Uterus (tissue), 3 donors: ENCODE measurements at regions not wholly inside any gene's neighbourhood (a gene's known extent, or its start where the extent isn't known, plus 50 kb on each side); places are given as distances from the start of the nearest gene placed in this dataset.
"Not testable (repeated sequence)": the region's sequence is repeated elsewhere in the genome, so short reads cannot be mapped to it uniquely, and the experiment has no call there.

Experiments
- DNase-seq, 2 donors: peaks; one replicate each; pipeline ENCODE4 v3.0.0-alpha.2; 2019 to 2020
- H3K27ac ChIP-seq, 2 donors: fragments of 200-600 bp; sonication (generic); 1 replicate in 1 of 2; 2 replicates in 1 of 2; pipeline ENCODE4 v1.5.1; 2016 to 2018
- H3K27me3 ChIP-seq, 2 donors: fragments of 200-600 bp; sonication (generic); one replicate each; pipeline ENCODE4 v1.5.1; 2018 to 2019; ENCODE audit warnings: control low read depth in 1 of 2
- H3K36me3 ChIP-seq, 2 donors: fragments of 200-600 bp; sonication (generic); one replicate each; pipeline ENCODE4 v1.5.1; 2019; ENCODE audit warnings: control low read depth in 1 of 2
- H3K4me1 ChIP-seq, 2 donors: fragments of 200-600 bp; sonication (generic); one replicate each; pipeline ENCODE4 v1.5.1; 2018 to 2019; ENCODE audit warnings: control low read depth in 1 of 2
- H3K4me3 ChIP-seq, 2 donors: fragments of 200-600 bp; sonication (generic); 1 replicate in 1 of 2; 2 replicates in 1 of 2; pipeline ENCODE4 v1.5.1; 2018 to 2019; ENCODE audit warnings: mild to moderate bottlenecking in 1 of 2
- H3K9me3 ChIP-seq, 2 donors: fragments of 200-600 bp; sonication (generic); one replicate each; pipeline ENCODE4 v1.5.1; 2019; ENCODE audit warnings: control low read depth in 1 of 2
- POLR2A ChIP-seq, 2 donors: fragments of 450-650 bp; IDR thresholded peaks; one replicate each; pipeline ENCODE4 v1.6.1; 2016; ENCODE audit warnings: antibody characterized with exemption in 2 of 2, mild to moderate bottlenecking in 1 of 2, moderate library complexity in 1 of 2
- intact Hi-C: fragments of 100-400 bp; cut with DNase I; formaldehyde crosslinking; loops from one replicate; pipeline ENCODE4 v1.15.1; 2023; ENCODE audit warnings: low total_unique reads
- TF ChIP-seq, protein P1 (sequence below), 4 experiments: fragments of 200-600 bp in 2 of 4; fragments of 450-650 bp in 2 of 4; sonication (generic) in 2 of 4; IDR thresholded peaks; one replicate each; pipeline ENCODE4 v1.5.1; 2016 to 2019; ENCODE audit warnings: antibody characterized with exemption in 4 of 4, mild to moderate bottlenecking in 2 of 4, moderate library complexity in 1 of 4
- donor health status: DM: yes; HTN: yes; CAD: no.

DNA sequence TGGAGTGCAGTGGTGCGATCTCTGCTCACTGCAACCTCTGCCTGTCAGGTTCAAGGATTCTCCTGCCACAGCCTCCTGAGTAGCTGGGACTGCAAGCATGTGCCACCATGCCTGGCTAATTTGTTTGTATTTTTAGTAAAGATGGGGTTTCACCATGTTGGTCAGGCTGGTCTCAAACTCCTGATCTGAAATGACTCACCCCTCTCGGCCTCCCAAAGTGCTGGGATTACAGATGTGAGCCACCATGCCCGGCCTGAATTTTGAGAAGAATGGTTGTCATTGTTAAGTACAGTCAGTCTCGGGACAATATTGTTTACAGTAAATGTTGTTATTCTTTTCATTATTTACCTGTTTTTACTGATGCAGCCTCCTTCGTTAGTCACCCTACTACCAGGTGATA lies 1226.2 kb upstream of the TENM3 start:
- Histone ChIP-seq H3K27ac (no peak overlapping the region), H3K9me3 (peaks cover 0 to 7% of the 10 kb centered on the region in 2 donors), H3K4me1 (no peaks in the 10 kb centered on the region), H3K4me3 (no peak overlapping the region), H3K36me3 (no peaks in the 10 kb centered on the region), H3K27me3 (no peaks in the 10 kb centered on the region)
- no peak for DNase-seq
- intact Hi-C loops: no loop called here
- no peak for TF ChIP-seq POLR2A (IDR thresholded peaks at IDR 0.05)
- TF ChIP-seq, protein P1, sequence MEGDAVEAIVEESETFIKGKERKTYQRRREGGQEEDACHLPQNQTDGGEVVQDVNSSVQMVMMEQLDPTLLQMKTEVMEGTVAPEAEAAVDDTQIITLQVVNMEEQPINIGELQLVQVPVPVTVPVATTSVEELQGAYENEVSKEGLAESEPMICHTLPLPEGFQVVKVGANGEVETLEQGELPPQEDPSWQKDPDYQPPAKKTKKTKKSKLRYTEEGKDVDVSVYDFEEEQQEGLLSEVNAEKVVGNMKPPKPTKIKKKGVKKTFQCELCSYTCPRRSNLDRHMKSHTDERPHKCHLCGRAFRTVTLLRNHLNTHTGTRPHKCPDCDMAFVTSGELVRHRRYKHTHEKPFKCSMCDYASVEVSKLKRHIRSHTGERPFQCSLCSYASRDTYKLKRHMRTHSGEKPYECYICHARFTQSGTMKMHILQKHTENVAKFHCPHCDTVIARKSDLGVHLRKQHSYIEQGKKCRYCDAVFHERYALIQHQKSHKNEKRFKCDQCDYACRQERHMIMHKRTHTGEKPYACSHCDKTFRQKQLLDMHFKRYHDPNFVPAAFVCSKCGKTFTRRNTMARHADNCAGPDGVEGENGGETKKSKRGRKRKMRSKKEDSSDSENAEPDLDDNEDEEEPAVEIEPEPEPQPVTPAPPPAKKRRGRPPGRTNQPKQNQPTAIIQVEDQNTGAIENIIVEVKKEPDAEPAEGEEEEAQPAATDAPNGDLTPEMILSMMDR (IDR thresholded peaks at IDR 0.05): no peak

DNA sequence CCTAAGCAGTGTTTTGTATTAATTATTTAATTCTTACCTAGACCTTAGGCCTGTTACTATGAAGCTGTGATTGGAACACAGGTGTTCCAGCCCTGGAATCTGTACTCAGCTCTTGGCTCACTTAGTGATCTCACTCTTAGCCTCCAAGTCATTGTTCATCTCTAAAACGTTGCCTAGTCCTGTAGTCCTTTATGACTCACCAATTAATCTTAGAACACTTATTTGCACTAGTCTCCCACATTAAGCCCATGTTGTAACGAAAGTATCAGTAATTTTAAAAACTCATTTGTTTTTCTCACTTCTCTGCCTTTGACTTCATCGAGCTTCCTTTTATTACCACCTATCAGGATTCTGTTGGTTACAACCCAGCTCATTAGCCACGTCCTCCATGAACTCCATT lies 1224.7 kb upstream of the TENM3 start:
- no peak overlapping the region for H3K27ac ChIP-seq
- DNase-seq: no peak
- intact Hi-C loops: no loop called here
- peaks cover 0 to 7% of the 10 kb centered on the region in 2 donors for H3K9me3 ChIP-seq
- H3K36me3 ChIP-seq: no peaks in the 10 kb centered on the region
- no peak overlapping the region for H3K4me3 ChIP-seq
- no peak for TF ChIP-seq POLR2A (IDR thresholded peaks at IDR 0.05)
- TF ChIP-seq, protein P1 (IDR thresholded peaks at IDR 0.05): no peak
- H3K4me1 ChIP-seq: no peaks in the 10 kb centered on the region
- no peaks in the 10 kb centered on the region for H3K27me3 ChIP-seq

DNA sequence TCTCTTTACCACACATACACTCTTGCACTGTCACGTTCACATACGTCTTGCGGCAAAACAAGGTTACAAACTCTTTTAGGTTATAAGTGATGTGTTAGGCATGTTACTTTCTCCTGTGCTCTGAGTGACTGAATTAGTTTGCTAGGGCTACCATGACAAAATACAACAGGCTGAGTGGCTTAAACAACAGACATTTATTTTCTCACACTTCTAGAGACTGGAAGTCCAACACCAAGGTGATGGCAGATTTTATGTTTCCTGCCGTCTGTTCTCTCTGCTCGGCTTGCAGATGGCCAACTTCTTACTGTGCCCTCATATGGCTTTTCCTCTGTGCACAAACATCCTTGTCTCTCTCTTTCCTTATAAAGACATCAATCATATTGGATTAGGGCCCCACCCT lies 1224.3 kb upstream of the TENM3 start:
- H3K4me1 ChIP-seq: no peaks in the 10 kb centered on the region
- no peak overlapping the region for H3K4me3 ChIP-seq
- no peaks in the 10 kb centered on the region for H3K27me3 ChIP-seq
- TF ChIP-seq, protein P1 (IDR thresholded peaks at IDR 0.05): no peak
- TF ChIP-seq POLR2A (IDR thresholded peaks at IDR 0.05): no peak
- H3K36me3 ChIP-seq: no peaks in the 10 kb centered on the region
- no peak for DNase-seq
- intact Hi-C loops: no loop called here
- no peak overlapping the region for H3K27ac ChIP-seq
- H3K9me3 ChIP-seq: peaks cover 0 to 7% of the 10 kb centered on the region in 2 donors

DNA sequence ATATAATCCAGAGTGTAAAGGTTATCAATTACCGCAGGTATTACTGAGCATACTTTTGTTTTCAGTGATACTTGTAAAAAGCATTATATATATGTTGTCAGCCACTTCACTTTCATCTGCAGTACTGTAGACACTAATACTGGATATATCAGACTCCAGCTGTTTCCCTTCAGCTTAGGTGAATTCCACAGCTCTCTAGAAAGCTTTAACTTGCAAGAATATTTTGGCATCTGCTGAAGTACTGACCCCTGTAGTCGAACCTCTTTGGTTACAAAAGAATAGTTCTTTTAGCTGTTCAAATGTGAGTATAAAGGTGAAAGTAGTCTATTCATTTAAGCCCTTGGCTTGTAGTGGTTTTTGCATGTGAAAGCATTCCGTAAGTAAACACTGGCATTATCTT lies 1222.7 kb upstream of the TENM3 start:
- Histone ChIP-seq H3K4me1 (no peaks in the 10 kb centered on the region), H3K36me3 (no peaks in the 10 kb centered on the region), H3K27ac (no peak overlapping the region), H3K4me3 (no peak overlapping the region), H3K27me3 (no peaks in the 10 kb centered on the region), H3K9me3 (no peaks in the 10 kb centered on the region)
- intact Hi-C loops: no loop called here
- TF ChIP-seq, protein P1 (IDR thresholded peaks at IDR 0.05): no peak
- DNase-seq: no peak

DNA sequence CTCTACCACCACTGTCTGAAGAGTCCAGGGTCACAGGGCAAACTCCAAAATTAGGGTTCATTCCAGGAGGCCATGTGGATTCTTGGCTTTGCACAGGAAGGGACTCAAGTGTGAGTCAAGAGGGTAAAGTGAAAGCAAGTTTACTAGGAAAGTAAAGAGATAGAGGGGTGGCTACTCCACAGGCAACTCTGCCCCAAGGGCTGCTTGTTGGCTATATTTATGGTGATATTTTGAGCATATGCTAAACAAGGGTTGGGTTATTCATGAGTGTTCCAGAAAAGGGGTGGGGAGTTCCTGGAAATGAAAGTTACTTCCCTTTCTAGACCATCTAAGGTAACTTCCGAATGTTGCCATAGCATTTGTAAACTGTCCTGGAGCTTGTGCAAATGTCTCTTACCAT lies 1222.0 kb upstream of the TENM3 start:
- Histone ChIP-seq H3K27me3 (no peaks in the 10 kb centered on the region), H3K9me3 (no peaks in the 10 kb centered on the region), H3K27ac (no peak overlapping the region), H3K36me3 (no peaks in the 10 kb centered on the region), H3K4me1 (no peaks in the 10 kb centered on the region), H3K4me3 (no peak overlapping the region)
- intact Hi-C loops: no loop called here
- DNase-seq: no peak
- TF ChIP-seq POLR2A (IDR thresholded peaks at IDR 0.05): no peak
- TF ChIP-seq, protein P1 (IDR thresholded peaks at IDR 0.05): no peak

DNA sequence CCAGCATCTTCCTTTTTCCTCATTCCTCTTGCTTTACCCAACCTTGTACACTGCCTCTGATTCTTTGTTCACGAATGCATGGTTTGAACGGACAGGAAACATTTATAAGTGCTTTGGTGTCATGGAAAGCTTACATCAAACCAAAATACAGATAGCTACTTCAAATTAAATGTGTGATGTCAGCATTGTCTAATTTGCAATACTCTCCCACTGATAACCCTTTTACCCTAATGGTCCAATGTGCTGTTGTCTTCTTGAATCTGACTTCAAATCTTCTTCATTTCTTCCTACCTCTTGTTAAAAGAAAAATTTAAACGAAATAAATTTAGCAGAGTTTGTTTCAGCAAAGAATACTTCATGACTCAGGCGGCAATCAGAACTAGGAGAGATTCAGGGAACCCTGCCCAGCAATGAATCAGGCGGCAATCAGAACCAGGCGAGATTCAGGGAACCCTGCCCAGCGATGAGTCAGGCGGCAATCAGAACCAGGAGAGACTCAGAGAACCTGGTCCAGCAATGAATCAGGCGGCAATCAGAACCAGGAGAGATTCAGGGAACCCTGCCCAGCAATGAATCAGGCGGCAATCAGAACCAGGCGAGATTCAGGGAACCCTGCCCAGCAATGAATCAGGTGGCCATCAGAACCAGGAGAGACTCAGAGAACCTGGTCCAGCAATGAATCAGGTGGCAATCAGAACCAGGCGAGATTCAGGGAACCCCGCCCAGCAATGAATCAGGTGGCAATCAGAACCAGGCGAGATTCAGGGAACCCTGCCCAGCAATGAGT lies 1212.9 kb upstream of the TENM3 start:
- H3K27me3 ChIP-seq, H3K4me1 ChIP-seq, H3K27ac ChIP-seq, H3K36me3 ChIP-seq, H3K4me3 ChIP-seq, H3K9me3 ChIP-seq, intact Hi-C loops: not testable (repeated sequence)
- DNase-seq: peak; percentile 17 to 59
